ENCODE measurements at regions not wholly inside any gene's neighbourhood (a gene's known extent, or its start where the extent isn't known, plus 50 kb on each side); places are given as distances from the start of the nearest gene placed in this dataset.

- no peak overlapping the region for H2AK9ac ChIP-seq (replicated peaks; ENCODE audit: low read depth, low read length, poor library complexity)
- dilution Hi-C loops (cut with HindIII; ENCODE audit: low sequenced_read_pairs, unreplicated experiment): no loop called here
Measured at GRCh38 chr11:127054153-127054552, 53.6 kb upstream of the KIRREL3 start.

More at GRCh38 chr11:127054153-127054552, 53.6 kb upstream of the KIRREL3 start:
- Histone ChIP-seq H4K91ac (ENCODE audit: insufficient read depth, low read depth, low read length) (no peak overlapping the region), H3K9me3 (ENCODE audit: control insufficient read depth, insufficient read depth, low read length) (no peaks in the 10 kb centered on the region), H4K20me1 (ENCODE audit: insufficient read depth, low read length) (no peaks in the 10 kb centered on the region), H3K27me3 (ENCODE audit: control insufficient read depth, insufficient read depth, low read length) (peaks cover 45% of the 10 kb centered on the region), H4K5ac (ENCODE audit: low read depth, low read length) (no peak overlapping the region), H3K9ac (ENCODE audit: low read depth, low read length) (no peak overlapping the region), H3K27ac (ENCODE audit: insufficient read depth, low read length) (no peak overlapping the region), H3K36me3 (ENCODE audit: control insufficient read depth, insufficient read depth, low read length) (no peaks in the 10 kb centered on the region), H3K23ac (ENCODE audit: low read depth, low read length) (no peak overlapping the region), H2AFZ (replicated peaks; ENCODE audit: low read length, poor library complexity) (no peak overlapping the region), H2BK20ac (ENCODE audit: low read depth, low read length) (no peak overlapping the region), H2AK5ac (ENCODE audit: low read depth, low read length) (no peak overlapping the region), H3K14ac (replicated peaks; ENCODE audit: low read depth, low read length) (no peak overlapping the region), H3K4ac (ENCODE audit: low read depth, low read length) (no peak overlapping the region), H4K8ac (ENCODE audit: low read depth in 2 of 2, low read length in 2 of 2) (no peak overlapping the region), H3K4me3 (ENCODE audit: insufficient read depth, low read depth, low read length) (no peak overlapping the region), H3K79me1 (ENCODE audit: low read depth in 1 of 2, low read length in 2 of 2) (no peaks in the 10 kb centered on the region), H3K4me2 (ENCODE audit: low read depth, low read length) (no peak overlapping the region), H3K56ac (ENCODE audit: extremely low read depth, insufficient read depth, low read length) (no peak overlapping the region), H2BK5ac (ENCODE audit: low read depth, low read length, poor library complexity, severe bottlenecking) (no peak overlapping the region), H2BK120ac (ENCODE audit: low read depth, low read length) (no peak overlapping the region), H3K9me1 (ENCODE audit: insufficient read depth, low read length) (no peaks in the 10 kb centered on the region), H2BK15ac (ENCODE audit: low read depth, low read length) (no peak overlapping the region), H3K4me1 (ENCODE audit: control insufficient read depth, insufficient read depth, low read length) (no peaks in the 10 kb centered on the region), H3K18ac (ENCODE audit: low read depth, low read length) (no peak overlapping the region)
- POLR2A ChIA-PET (ENCODE audit: unreplicated experiment): no interaction called here
- intact Hi-C loops (cut with micrococcal nuclease): no loop called here
- no TSS peak for BruUV-seq (replicated peaks)
- in situ Hi-C loops (cut with MboI; ENCODE audit: low sequenced_read_pairs): no loop called here
- 20% methylated on average over 1 of the region's 2 CpGs; no CpG with 5 or more reads in 1 of the 2 experiments for WGBS, 2 experiments (ENCODE audit: extremely low coverage in 2 of 2, insufficient read length in 1 of 2)
- TF ChIP-seq MAZ (IDR thresholded peaks at IDR 0.05; ENCODE audit: borderline replicate concordance, low read depth, low read length) (no peak), CEBPB (IDR thresholded peaks at IDR 0.05; ENCODE audit: low read depth, low read length) (no peak), MXI1 (IDR thresholded peaks at IDR 0.05; ENCODE audit: borderline replicate concordance, low read depth, low read length) (no peak), NFE2L2 (IDR thresholded peaks at IDR 0.05; ENCODE audit: low read depth, low read length) (no peak), RAD21 (IDR thresholded peaks at IDR 0.05; ENCODE audit: low read length) (no peak), SMC3 (IDR thresholded peaks at IDR 0.05; ENCODE audit: low read depth, low read length) (no peak), BHLHE40 (IDR thresholded peaks at IDR 0.05; ENCODE audit: low read depth, low read length) (no peak), RCOR1 (IDR thresholded peaks at IDR 0.05; ENCODE audit: insufficient replicate concordance, low read length) (no peak), USF2 (IDR thresholded peaks at IDR 0.05; ENCODE audit: low read depth, low read length) (no peak)
- CTCF ChIA-PET: interaction anchor here (0.8 kb wide), 1 partner anchor 14 kb away, joined by 3 read pairs; no protein-coding TSS in a partner anchor
- no peak for ATAC-seq (ENCODE audit: low read depth)
- no peak for DNase-seq
